HG02623 (cell line): ENCODE measurements at regions not wholly inside any gene's neighbourhood (a gene's known extent, or its start where the extent isn't known, plus 50 kb on each side); places are given as distances from the start of the nearest gene placed in this dataset.
A peak's percentile ranks its signal among the peaks of the same experiment; 100 is the strongest.
"Not testable (repeated sequence)": the region's sequence is repeated elsewhere in the genome, so short reads cannot be mapped to it uniquely, and the experiment has no call there.

Experiments used
- ATAC-seq: cut with Tn5 transposase; IDR thresholded peaks from one replicate; pipeline ENCODE4 v1.9.1; 2021; ENCODE audit warnings: moderate library complexity; ENCODE audit not compliant: unreplicated experiment

DNA sequence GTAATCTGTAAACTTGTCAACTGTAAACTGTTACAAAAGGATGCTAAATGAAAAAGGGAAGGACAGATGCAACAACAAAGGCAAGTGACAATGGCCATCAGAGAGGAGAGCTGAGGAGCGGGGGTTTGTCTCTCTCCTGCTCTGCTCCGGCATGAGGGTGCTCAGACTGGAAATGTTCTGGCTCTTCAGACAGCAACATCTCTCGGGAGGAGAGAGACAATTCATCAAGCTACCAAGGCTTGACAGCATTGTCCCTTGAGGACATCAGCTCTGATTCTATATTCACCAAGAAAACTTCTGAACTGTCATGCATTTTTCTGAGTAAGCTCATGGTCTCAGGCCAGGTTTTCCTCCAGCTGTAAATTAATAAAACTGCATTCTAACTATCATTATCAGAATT lies 408.2 kb downstream of the IGSF11 start:
- ATAC-seq, result no peak

DNA sequence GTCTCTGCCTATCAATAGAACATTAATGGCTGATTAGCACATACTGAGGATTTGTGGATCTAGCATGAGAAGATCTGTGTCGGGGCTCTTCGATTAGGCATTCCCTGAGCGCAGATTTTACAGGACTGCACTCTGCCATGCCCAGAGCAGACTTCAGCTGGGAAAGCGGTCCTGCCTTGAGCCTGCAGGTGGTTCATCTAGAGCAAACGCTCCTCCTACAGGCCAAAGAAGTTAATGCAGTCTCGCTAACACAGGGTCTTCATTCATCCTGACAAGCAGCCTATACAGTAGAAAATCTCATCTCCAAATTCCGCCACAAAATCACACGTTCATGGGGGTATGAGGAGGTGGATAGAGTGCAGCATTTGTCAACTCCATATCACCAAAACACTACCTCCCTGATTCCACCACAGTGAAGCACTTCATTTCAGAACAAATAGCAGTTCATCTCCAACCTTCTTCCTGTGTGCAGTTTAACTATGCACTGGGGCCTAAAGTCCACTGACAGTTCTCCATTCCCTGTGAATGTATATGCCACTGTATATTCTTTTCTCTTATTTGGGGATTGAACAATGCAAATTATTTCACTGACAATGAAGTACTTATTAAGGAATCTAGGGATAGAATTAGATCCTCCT lies 405.8 kb downstream of the IGSF11 start:
- ATAC-seq, result peak; percentile 99

DNA sequence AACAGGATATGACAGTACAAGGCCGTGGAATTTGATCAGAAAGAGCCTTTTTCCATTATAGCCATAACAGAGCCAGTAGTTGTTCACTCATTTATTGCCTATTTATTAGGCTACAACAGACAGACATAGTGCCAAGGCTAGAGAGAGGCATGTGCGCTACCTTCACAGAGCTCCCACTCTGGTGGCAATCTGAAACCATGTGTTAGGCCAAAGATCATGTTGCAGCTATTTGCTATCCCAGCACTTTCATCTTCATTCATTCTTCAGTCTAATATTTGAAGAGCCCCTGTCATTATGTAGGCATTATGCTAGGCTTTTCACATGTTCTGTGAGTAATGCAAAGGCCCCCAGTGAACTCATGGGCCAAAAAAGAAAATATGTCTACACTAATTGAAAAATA lies 404.8 kb downstream of the IGSF11 start:
- no peak for ATAC-seq

DNA sequence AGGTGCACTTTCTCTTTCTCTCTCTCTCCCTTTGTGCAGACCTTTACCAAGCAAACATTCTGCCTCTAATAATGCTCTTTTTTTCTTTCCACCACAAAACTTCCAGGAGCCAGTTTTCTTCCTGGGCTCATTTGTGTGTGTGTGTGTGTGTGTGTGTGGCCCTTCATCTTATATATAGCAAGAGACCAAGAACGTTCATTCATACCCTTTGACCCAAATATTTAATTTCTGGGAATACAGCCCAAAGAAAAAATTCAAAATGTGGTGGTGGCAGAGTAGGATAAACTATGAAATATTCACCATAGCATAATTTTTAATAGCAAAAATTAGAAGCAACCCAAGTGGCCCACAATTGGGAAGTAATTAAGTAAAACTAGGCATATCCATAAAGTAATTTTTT lies 398.9 kb downstream of the IGSF11 start:
- ATAC-seq, result no peak

DNA sequence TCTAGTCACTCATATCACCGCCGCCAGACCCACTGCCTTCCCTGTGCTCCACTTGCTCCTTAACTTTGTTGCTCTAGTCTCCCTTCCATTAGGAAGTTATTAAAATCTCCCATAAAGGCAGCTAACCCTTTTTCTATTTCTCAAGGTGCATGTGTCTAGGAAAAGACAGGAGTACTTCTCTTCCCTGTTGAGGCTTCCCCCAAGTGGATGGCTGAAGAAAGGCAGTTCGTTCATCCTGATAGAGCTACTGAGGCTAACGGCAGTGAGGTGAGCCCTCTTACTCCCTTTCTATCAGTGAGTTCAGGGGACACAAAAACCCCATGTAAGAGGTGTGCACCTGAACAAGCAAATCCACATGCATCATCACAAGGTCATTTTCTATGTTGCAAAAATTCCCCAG lies 397.8 kb downstream of the IGSF11 start:
- ATAC-seq, result no peak

DNA sequence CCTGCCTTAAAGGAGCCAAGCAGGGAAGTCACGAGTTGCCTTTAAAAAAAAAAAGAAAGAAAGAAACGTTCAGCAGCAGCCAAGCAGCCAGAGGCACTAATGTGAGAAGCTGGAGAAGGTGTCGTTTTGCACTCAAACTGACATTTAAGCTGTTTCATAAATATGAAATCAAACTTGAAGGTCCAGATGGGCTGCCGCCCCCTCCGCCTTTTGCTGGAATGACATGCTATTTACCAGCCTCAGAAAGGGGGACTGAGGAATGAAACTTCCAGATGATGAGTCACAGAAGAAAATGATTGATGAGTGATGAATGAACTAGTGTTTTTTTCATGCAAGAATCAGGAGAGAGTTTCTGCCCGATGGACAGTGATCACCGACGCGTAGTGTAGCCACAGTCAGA lies 396.8 kb downstream of the IGSF11 start:
- no peak for ATAC-seq

DNA sequence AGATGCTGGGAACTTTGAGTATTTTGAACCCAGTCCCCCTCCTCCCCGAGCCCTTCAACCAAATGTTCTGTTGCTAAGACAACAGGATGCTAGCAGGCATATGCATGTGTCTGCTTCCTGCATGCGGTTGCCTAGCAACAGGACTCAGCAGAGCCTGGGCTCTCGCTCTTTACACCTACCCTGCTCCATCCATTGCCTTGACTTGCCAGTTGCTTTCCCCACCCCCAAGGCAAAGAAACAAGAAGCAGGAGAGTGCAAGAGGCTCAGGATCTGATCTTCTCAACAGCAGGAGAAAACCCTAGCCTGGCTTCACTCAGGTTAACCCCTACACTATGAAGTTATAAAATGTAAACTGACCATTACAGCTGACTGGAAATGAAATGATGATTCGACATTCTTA lies 393.0 kb downstream of the IGSF11 start:
- ATAC-seq, result peak; percentile 61

DNA sequence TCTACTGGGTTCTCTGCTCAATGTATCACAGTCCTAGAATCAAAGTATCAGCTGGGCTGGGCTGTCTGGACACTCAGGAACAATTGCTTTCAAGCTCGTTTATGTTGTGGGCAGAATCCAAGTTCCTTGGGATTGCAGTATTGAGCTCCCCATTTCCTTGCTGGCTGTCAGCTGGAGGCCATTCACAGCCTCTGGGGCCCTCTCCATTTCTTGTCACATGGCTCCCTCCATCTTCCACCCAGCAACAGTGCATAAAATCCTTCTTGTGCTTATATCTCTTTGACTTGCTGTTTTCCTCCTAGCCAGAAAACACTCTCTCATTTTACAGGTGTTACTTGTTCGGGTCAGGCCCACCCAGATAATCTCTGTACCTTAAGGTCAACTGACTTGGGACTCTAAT lies 363.5 kb downstream of the IGSF11 start:
- no peak for ATAC-seq

DNA sequence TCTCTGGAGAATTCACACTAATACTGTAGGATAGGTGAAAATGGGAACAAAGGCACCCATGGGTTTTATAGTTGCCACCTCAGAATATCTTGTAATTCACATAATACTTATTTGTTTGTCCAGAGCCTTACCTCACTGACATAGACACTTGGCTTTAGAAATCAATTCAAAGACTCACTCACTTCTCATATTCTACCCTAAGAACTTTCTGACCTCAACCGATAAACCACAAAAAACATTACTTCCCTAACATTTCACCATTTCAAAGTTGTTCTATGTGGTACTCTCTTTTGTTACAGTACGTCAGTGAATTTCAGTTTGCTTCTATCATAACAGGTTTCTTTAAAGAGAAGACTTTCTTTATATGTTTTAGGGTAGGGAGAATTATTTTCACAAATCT lies 359.3 kb downstream of the IGSF11 start:
- no peak for ATAC-seq

DNA sequence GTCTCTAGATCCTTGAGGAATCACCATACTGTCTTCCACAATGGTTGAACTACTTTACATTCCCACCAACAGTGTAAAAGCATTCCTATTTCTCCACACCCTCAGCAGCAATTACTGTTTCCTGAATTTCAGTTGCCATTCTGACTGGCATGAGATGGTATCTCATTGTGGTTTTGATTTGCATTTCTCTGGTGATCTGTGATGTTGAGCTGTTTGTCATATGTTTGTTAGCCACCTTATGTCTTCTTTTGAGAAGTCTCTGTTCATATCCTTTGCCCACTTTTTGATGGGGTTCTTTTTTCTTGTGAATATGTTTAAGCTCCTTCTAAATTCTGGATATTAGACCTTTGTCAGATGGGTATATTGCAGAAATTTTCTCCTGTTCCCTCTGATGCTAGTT lies 356.0 kb downstream of the IGSF11 start:
- ATAC-seq, result not testable (repeated sequence)

DNA sequence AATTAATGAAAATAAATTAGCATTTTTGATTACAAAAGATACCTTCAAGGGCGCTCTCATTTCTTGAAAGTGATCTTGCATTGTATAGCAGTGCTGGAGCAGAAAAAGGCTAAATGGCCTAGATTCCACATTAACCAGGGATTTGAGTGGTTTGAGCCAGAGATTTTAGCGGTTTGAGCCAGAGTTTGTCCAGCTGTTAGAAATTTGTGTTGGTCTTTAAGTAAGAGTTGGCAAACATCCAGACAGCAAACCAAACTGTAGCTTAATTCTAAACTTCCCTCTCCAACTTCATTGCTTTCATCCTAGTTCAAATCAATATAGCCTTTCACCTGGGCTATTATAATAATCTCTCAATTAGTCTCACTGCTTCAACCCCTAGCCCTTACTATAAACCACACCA lies 351.7 kb downstream of the IGSF11 start:
- no peak for ATAC-seq

DNA sequence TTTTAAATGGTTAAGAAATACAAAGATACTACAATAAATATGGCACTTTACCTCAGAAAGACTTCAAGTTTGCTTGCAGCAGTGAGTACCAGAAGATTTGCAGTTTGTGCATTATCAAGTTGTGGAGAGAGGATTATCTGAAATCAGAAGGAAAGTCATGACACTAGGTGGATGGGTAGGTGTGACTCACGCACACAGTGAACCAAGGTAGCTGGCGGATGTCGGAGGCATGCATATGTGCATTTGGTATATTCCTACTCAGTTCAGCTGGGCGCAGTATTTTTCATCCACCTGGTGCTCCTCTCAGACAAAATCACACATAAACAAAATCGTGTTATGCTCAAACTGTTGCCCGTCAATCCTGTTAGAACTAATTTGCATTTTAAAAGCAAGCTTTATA lies 351.0 kb downstream of the IGSF11 start:
- no peak for ATAC-seq

DNA sequence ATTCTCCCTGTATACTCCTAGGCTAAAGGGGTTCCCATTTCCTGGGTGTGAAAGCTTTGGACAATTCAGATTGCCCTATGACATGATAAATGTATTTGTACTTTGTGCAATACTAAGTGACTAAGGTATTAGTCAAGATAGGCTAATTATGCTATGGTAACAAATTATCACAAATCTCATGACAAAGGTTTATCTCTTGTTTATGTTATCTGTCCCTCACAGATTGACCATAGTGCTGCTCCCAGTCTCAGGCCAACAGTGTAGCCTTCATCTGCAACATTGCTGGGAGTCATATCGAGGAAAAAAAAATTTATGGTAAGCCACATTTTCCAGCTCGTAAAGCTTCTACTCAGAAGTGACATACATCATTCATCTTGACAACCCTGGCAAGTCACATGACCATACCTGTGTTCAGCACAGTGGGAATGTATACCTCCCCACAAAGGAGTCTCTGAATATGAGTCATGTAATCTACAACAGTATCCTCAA lies 346.2 kb downstream of the IGSF11 start:
- no peak for ATAC-seq

DNA sequence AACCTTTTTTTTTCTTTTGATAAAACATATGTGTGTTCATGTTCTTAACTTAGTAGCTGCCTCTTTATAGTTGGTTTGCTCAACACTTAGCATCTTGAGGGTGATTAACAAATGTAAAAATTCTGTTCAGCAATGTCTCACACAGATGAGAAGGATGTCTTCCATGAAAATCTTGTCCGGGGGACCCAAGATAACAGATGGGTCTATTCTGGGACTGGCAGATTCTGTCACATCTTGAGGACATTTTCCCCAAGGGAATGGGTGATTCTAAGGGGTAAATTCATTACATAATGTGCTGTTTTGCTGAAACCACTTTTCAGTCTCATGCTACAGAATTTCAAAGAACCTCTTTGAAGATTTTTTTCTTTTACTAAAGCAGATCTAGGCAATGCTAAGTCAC lies 342.2 kb downstream of the IGSF11 start:
- ATAC-seq, result no peak

DNA sequence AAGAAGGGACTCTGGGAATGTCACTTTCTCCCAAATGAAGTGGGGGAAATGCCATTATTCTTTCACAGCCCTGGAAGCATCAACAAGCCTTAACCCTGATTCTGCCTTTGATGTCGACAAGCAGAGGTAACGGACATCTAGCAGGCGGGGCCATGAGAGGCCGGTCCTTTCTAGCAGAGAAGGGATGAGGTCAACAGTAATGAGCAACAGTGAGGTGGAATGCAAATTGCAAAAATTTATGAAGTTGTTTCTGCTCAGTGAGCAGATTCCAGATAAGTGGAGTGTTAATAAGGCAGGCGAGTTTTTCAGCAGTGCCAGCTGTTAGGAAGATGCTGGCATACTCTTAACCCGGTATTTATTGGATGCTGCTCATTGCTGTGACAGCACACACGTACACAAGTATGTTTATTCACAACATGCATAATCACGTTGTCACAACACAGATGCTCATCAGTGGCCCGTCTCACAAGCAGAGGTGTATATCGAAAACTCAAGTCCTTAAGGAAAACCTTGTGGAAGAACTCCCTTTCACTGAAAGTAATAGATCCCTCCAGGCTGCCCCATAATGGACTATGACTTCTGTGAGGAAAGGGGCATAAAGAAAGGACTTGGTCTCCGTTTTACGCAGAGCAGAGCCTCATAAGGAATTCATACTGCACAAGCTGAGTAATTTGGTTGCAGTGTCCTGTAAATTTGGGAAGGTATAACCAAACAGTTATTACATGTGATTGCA lies 329.0 kb downstream of the IGSF11 start:
- ATAC-seq, result no peak

DNA sequence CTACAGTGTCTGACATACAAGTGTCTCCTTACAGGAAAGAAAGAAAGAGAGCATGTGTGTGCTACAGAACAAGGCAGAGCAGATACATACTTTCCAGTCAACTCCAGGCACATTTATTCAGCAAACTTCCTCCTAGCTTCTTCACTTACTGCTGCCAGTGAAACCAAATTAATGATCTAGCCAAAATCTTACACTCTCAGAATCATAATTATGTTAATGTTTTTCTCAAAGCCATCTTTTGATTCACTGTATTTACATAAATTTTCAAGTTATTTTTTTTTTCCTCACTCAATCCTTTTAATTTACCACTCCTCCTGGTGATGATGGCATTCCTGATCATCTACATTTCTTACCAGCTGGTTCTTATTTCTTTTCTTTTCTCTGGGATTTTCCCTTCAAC lies 326.7 kb downstream of the IGSF11 start:
- no peak for ATAC-seq

DNA sequence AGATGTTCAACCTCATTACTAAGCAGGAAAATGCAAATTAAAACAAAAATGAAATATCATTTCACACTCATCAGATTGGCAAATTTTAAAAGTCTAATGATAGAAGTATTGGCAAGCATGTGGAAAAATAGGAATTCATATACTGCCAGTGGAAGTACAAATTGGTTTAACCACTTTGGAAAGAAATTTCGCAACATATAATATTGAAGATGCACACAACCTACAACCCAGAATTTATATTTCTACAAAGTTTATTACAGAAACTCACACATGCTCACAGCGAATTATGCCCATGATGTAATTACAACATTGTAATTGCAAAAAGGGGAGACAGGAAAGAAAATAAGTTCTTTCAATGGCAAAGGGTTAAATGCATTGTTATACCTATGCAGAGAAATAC lies 324.1 kb downstream of the IGSF11 start:
- no peak for ATAC-seq

DNA sequence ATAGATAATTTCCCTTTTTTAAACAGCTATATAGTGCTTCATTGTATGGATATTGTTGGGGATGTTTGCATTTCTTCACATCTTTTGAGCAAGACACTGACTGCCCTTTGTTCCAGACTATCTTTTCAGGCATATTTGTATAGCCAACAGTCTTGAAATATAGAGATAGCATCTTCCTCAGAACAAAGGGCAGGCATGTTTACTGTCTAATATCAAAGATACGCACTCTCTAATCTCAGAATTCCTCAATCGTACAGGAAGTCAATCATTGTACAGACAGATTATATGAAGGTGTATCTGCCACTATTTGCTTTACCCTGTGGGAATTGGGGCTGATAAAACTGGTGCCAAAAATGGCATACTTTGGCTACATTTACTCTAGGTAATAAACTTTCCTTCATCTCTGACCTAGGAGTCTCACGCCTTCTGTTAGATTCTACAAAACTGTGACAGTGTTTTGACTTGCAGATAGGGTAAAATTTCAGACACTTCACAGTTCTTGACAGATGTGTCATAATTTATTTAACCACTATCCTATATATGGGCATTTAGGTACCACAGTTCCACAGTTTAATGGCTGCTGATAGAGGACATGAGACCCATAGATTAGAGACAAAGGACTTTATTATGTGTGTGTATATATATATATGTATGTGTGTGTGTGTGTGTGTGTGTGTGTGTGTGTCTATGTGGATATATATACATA lies 321.0 kb downstream of the IGSF11 start:
- no peak for ATAC-seq

DNA sequence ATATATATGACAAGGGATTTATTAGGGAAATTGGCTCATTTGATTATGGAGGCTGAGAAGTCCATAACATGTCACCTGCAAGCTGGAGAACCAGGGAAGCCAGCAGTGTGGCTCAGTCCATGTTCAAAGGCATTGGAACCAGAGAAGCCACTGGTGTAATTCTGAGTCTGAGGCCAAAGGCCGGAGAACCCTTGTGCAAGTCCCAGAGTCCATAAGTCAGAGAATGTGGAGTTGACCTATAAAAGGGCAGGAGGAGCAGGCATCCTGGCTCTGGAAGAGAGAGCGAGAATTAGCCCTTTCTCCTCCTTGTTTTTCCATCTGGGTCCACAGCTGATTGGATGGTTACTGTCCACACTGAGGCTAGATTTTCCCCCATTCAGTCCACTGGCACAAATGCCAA lies 319.8 kb downstream of the IGSF11 start:
- no peak for ATAC-seq

DNA sequence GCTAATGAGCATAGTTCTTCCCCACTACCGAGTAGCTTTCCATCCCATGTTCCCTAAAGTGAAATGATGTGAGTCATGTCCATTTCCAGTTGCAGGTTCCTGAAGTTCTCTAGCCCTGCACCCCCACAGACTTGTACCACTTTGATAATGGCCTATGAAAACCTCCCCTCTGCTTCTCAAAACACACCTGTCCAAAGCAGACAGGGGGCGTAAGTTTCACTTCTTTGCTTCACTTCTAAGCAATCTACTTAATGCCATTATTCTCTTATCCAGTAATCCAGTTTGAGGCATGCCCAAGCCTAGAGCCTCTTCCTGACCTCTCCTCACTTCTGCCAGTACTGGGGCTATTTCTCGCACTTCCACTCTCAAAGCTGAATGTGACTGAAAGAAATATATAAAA lies 305.1 kb downstream of the IGSF11 start:
- ATAC-seq, result no peak

DNA sequence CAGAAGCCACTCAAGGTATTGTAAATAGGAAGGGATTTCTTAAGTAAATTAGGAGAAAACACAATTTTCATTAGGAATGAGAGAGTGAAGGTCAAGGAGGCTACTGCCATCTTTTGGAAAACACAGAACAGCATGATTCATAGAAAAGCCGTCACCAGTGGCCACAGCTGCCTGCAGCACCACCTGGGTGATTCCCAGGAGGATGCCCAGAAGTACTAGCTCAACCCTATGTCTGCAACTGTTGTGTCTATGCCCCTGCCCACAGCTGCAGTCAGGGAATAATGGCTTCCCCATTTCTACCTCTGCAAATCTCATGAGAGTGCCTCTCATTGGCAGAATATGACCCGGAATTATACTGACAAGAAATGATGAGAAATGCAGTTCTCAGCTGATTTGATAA lies 300.0 kb downstream of the IGSF11 start:
- ATAC-seq, result no peak

DNA sequence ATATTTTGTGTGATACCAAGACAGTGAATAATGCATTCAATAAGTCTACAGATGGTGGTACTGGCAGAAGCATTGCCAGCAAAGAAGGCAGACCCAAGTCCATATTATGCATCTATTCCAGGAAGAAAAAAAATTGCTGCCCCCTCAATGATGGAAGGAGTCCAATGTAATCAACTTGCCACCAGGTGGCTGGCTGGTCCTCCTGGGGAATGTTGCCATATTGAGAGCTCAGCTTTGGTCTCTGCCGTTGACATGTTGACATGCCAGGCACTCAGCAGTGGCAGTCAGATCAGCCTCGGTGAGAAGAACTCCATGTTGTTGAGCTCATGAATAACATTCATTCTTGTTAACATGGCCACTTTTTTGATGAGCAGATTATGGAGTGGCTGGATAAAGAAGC lies 298.5 kb downstream of the IGSF11 start:
- no peak for ATAC-seq
